ENCODE measurements at regions not wholly inside any gene's neighbourhood (a gene's known extent, or its start where the extent isn't known, plus 50 kb on each side); places are given as distances from the start of the nearest gene placed in this dataset.

GRCh38 chr3:187944390-187945179 is 199.3 kb upstream of the BCL6 start:
- DNase-seq (ENCODE audit: low spot score): peak; percentile 91
- intact Hi-C loops (cut with micrococcal nuclease; ENCODE audit: unreplicated experiment): loop anchor here (1.0 to 10.0 kb wide), 5 partner anchors 25 to 810 kb away; no protein-coding TSS in a partner anchor
- H3K79me2 ChIP-seq (ENCODE audit: insufficient read depth, low read depth, low read length): peaks cover 54% of the 10 kb centered on the region; the same call in 1 of the 2 replicates
- no peaks in the 10 kb centered on the region for H3K9me3 ChIP-seq (ENCODE audit: low read length)
- TF ChIP-seq EZH2phosphoT487 (IDR thresholded peaks at IDR 0.05; ENCODE audit: borderline replicate concordance, low read depth, low read length) (no peak), CTCF (conservative IDR thresholded peaks at IDR 0.05; ENCODE audit: low read length) (no peak)
- no peaks in the 10 kb centered on the region for H4K20me1 ChIP-seq (ENCODE audit: insufficient read depth, low read length)
- no peaks in the 10 kb centered on the region for H3K36me3 ChIP-seq (ENCODE audit: insufficient read depth, low read length)
- ChIA-PET POLR2A (interaction anchor here (0.5 to 20.4 kb wide), 29 partner anchors 8 to 1010 kb away, joined by 3 to 1356 read pairs (median 15); partner anchors contain the start of genes BCL6 and LPP), CTCF (ENCODE audit: unreplicated experiment) (interaction anchor here (0.7 to 3.1 kb wide), 7 partner anchors 11 to 196 kb away, joined by 3 to 18 read pairs (median 4); no protein-coding TSS in a partner anchor)
- no peak overlapping the region for H2AFZ ChIP-seq (ENCODE audit: low read length)
- H3K4me1 ChIP-seq (ENCODE audit: insufficient read depth, low read length, poor library complexity, severe bottlenecking): peaks cover 100% of the 10 kb centered on the region
- BruUV-seq (replicated peaks): no TSS peak
- peak overlapping the region; percentile 69 for H3K4me3 ChIP-seq (ENCODE audit: low read depth, low read length, poor library complexity, severe bottlenecking)
- H3K9me2 ChIP-seq (ENCODE audit: insufficient read depth, low read length): no peaks in the 10 kb centered on the region
- H3K27ac ChIP-seq (ENCODE audit: low read depth, low read length, poor library complexity, severe bottlenecking): peak overlapping the region; percentile 99
- peak overlapping the region; percentile 95 for H3K4me2 ChIP-seq (ENCODE audit: low read length)

- no peaks in the 10 kb centered on the region for H3K9me2 ChIP-seq (ENCODE audit: insufficient read depth, low read length)
- DNase-seq (ENCODE audit: low spot score): peak; percentile 72
- H3K4me3 ChIP-seq (ENCODE audit: low read depth, low read length, poor library complexity, severe bottlenecking): peak overlapping the region; percentile 69
- peak overlapping the region; percentile 99 for H3K27ac ChIP-seq (ENCODE audit: low read depth, low read length, poor library complexity, severe bottlenecking)
- TF ChIP-seq CTCF (conservative IDR thresholded peaks at IDR 0.05; ENCODE audit: low read length) (no peak), EZH2phosphoT487 (IDR thresholded peaks at IDR 0.05; ENCODE audit: borderline replicate concordance, low read depth, low read length) (no peak)
- H3K4me2 ChIP-seq (ENCODE audit: low read length): peak overlapping the region; percentile 95
- BruUV-seq (replicated peaks): no TSS peak
- H3K9me3 ChIP-seq (ENCODE audit: low read length): no peaks in the 10 kb centered on the region
- H3K36me3 ChIP-seq (ENCODE audit: insufficient read depth, low read length): no peaks in the 10 kb centered on the region
- H3K79me2 ChIP-seq (ENCODE audit: insufficient read depth, low read depth, low read length): peaks cover 54% of the 10 kb centered on the region; the same call in 1 of the 2 replicates
- no peaks in the 10 kb centered on the region for H4K20me1 ChIP-seq (ENCODE audit: insufficient read depth, low read length)
- POLR2A ChIA-PET: interaction anchor here (0.6 to 20.4 kb wide), 24 partner anchors 9 to 297 kb away, joined by 3 to 1356 read pairs (median 28); partner anchors contain the start of gene BCL6
- no peak overlapping the region for H2AFZ ChIP-seq (ENCODE audit: low read length)
- CTCF ChIA-PET (ENCODE audit: unreplicated experiment): interaction anchor here (0.7 to 3.1 kb wide), 10 partner anchors 10 to 205 kb away, joined by 4 to 18 read pairs (median 5); no protein-coding TSS in a partner anchor
- H3K4me1 ChIP-seq (ENCODE audit: insufficient read depth, low read length, poor library complexity, severe bottlenecking): peaks cover 100% of the 10 kb centered on the region
- intact Hi-C loops (cut with micrococcal nuclease; ENCODE audit: unreplicated experiment): loop anchor here (1.0 to 10.0 kb wide), 3 partner anchors 203 to 809 kb away; no protein-coding TSS in a partner anchor
Observed at GRCh38 chr3:187945374-187945773, 200.1 kb upstream of the BCL6 start.
